Spinal cord (tissue), 9 donors: ENCODE measurements at regions not wholly inside any gene's neighbourhood (a gene's known extent, or its start where the extent isn't known, plus 50 kb on each side); places are given as distances from the start of the nearest gene placed in this dataset.
"Not testable (repeated sequence)": the region's sequence is repeated elsewhere in the genome, so short reads cannot be mapped to it uniquely, and the experiment has no call there.

Experiments
- DNase-seq, 6 donors: peaks; one replicate each; pipeline versions ENCODE4 v3.0.0 to v3.0.0-alpha.2; 2013 to 2015; ENCODE audit warnings: low spot score in 6 of 6, low read depth in 4 of 6
- H3K27ac ChIP-seq: one replicate; pipeline ENCODE4 v1.5.1; 2013; ENCODE audit warnings: low read depth, low read length, control low read depth
- H3K27me3 ChIP-seq: one replicate; pipeline ENCODE4 v1.6.1; 2013; ENCODE audit warnings: low read length; ENCODE audit not compliant: control insufficient read depth, insufficient read depth
- H3K36me3 ChIP-seq: one replicate; pipeline ENCODE4 v1.6.1; 2013; ENCODE audit warnings: low read length; ENCODE audit not compliant: control insufficient read depth, insufficient read depth
- H3K4me1 ChIP-seq: one replicate; pipeline ENCODE4 v1.6.1; 2013; ENCODE audit warnings: low read length; ENCODE audit not compliant: control insufficient read depth, insufficient read depth
- H3K4me3 ChIP-seq: one replicate; pipeline ENCODE4 v1.5.1; 2013; ENCODE audit warnings: low read depth, low read length, control low read depth
- H3K9me3 ChIP-seq: one replicate; pipeline ENCODE4 v1.6.1; 2013; ENCODE audit warnings: low read length; ENCODE audit not compliant: control insufficient read depth, insufficient read depth
- WGBS: methylation state at CpG from one replicate; pipeline ENCODE4 v1.1.5; 2013; ENCODE audit warnings: missing lambda C conversion rate; ENCODE audit not compliant: insufficient coverage; 5-methylcytosine and 5-hydroxymethylcytosine counted together
- donor health status: healthy.

- not testable (repeated sequence) for H3K9me3 ChIP-seq, DNase-seq, H3K27ac ChIP-seq, H3K4me1 ChIP-seq, H3K4me3 ChIP-seq, H3K27me3 ChIP-seq, H3K36me3 ChIP-seq
- WGBS = no CpG with 5 or more reads among the region's 4 CpGs
Observed at GRCh38 chr15:22577828-22578227, 119.1 kb downstream of the GOLGA6L22 start.

DNA sequence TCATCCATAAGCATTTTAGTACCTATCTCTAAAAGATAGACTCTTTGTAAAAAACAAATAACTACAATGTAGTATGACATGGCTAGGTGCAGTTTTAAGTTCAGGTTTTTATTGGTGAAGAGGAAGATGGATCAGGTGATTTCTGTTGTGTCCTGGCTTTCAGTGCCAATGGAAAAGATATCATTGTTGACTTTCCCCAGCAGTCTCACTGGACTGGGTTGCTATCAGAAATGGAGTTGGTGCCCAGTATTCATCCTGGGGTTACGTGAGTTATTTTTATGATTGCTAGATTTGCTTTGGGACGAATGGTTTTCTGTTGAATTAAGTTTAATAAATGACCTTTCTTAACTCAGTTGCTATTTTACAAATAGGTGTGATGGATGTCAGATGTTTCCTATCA, 120.5 kb downstream of the GOLGA6L22 start:
- not testable (repeated sequence) for DNase-seq, H3K4me3 ChIP-seq, H3K36me3 ChIP-seq, H3K4me1 ChIP-seq, H3K27ac ChIP-seq, H3K27me3 ChIP-seq, H3K9me3 ChIP-seq
- WGBS = no CpG with 5 or more reads among the region's 2 CpGs

- no CpG with 5 or more reads among the region's 14 CpGs for WGBS
- H3K27me3 ChIP-seq, H3K4me3 ChIP-seq, H3K36me3 ChIP-seq, H3K9me3 ChIP-seq, DNase-seq, H3K4me1 ChIP-seq, H3K27ac ChIP-seq: not testable (repeated sequence)
Observed at GRCh38 chr15:22587391-22587790, 128.7 kb downstream of the GOLGA6L22 start.

DNA sequence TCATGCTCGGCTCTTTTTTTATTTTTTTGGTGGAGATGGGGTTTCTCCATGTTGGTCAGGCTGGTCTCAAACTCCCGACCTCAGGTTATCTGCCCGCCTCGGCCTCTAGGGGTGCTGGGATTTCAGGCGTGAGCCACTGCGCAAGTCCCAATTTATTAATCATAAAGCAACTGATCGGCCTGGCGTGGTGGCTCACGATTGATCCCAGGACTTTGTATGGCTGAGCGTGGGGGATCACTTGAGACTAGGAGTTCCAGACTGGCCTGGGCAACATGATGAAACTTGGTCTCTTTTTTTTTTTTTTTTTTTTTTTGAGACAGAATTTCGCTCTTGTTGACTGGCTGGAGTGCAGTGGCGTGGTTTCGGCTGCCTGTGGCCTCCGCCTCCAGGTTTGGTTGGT, 139.8 kb downstream of the GOLGA6L22 start:
- H3K27ac ChIP-seq, DNase-seq, H3K4me3 ChIP-seq, H3K27me3 ChIP-seq, H3K4me1 ChIP-seq, H3K9me3 ChIP-seq, H3K36me3 ChIP-seq: not testable (repeated sequence)
- 80% methylated on average over 1 of the region's 14 CpGs for WGBS

DNA sequence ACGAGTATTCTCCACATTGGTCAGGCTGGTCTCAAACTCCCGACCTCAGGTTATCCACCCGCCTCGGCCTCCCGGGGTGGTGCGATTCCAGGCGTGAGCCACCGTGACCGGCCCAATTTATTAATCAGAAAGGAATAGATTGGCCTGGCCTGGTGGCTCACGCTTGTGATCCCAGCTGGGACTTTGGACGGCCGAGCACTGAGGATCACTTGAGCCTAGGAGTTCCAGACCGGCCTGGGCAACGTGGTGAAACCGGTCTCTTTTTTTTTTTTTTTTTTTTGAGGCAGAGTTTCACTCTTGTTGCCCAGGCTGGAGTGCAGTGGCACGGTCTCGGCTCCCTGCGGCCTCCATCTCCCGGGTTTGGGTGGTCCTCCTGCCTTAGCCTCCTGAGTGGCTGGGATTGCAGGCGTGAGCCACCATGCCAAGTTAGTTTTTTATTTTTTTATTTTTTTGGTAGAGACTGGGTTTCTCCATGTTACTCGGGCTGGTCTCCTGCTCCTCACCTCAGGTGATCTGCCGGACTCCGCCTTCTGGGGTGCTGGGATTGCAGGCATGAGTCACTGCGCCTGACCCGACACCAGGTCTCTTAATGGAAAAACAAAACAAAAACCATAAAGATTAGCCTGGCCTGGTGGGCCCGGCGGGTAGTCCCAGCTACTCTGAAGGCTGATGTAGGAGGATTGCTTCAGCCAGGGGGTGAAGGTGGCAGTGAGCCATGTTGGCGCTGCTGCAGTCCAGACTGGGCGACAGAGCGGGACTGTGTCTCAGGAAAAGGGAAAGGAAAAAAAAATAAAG, 141.0 kb downstream of the GOLGA6L22 start:
- not testable (repeated sequence) for DNase-seq
- 92% methylated on average over 20 of the region's 30 CpGs for WGBS

GRCh38 chr15:22616976-22617375, 158.3 kb downstream of the GOLGA6L22 start:
- H3K4me3 ChIP-seq, H3K27ac ChIP-seq, DNase-seq, H3K9me3 ChIP-seq, H3K27me3 ChIP-seq, H3K36me3 ChIP-seq, H3K4me1 ChIP-seq: not testable (repeated sequence)
- WGBS = no CpG with 5 or more reads among the region's 9 CpGs

More for the DNA sequence above, 141.0 kb downstream of the GOLGA6L22 start:
- not testable (repeated sequence) for H3K36me3 ChIP-seq, H3K9me3 ChIP-seq, H3K4me1 ChIP-seq, H3K4me3 ChIP-seq, H3K27ac ChIP-seq, H3K27me3 ChIP-seq

GRCh38 chr15:22631789-22632188, 154.7 kb upstream of the NIPA1 start:
- peak in 1 of 6 donors; percentile 1 for DNase-seq
- H3K27me3 ChIP-seq, H3K9me3 ChIP-seq, H3K36me3 ChIP-seq, H3K4me1 ChIP-seq, H3K27ac ChIP-seq, H3K4me3 ChIP-seq: not testable (repeated sequence)
- whole genome bisulfite sequencing = no CpG with 5 or more reads among the region's 3 CpGs

GRCh38 chr15:22639983-22640382, 146.5 kb upstream of the NIPA1 start:
- H3K27ac ChIP-seq, H3K4me3 ChIP-seq, DNase-seq, H3K36me3 ChIP-seq, H3K4me1 ChIP-seq, H3K9me3 ChIP-seq, H3K27me3 ChIP-seq: not testable (repeated sequence)
- WGBS = no CpG with 5 or more reads among the region's 2 CpGs

DNA sequence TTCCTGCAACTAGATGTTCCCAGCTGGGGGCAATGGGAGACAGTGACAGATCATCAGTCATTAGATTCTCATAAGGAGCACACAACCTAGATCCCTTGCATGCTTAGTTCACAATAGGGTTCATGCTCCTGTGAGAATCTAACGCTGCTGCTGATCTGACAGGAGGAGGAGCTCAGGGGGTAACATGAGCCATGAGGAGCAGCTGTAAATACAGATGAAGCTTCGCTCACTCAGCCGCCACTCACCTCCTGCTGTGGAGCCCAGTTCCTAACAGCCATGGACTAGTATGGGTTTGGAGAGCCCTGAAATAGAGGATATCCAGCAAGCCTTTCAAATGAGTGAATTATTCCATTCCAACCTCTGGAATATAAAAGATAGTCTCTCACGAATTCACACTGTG, 137.0 kb upstream of the NIPA1 start:
- not testable (repeated sequence) for H3K27me3 ChIP-seq, DNase-seq, H3K9me3 ChIP-seq, H3K4me3 ChIP-seq, H3K36me3 ChIP-seq, H3K4me1 ChIP-seq, H3K27ac ChIP-seq
- 100% methylated on average over 2 of the region's 4 CpGs for WGBS

DNA sequence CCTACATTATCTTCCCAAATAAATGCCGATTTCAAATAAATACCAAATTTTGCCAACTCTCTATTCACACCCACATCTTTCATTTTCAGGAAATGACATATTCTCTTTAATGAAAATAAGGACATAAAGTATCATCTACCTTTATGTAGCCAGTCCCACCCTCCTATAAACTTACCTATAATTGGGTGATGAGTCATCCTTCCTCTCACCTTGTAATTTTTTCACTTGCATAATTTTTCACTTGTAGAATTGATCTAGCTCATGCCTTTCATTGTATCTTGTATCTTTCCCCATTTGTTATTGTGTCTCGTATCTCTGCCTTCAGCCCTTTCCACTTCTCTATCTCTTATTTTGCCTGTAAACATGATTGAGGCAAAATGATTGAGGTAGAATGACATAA, 135.3 kb upstream of the NIPA1 start:
- H3K27ac ChIP-seq, DNase-seq, H3K4me3 ChIP-seq, H3K9me3 ChIP-seq, H3K27me3 ChIP-seq, H3K36me3 ChIP-seq, H3K4me1 ChIP-seq: not testable (repeated sequence)
- no CpG with 5 or more reads among the region's 2 CpGs for WGBS
